AG08395 (cell line): ENCODE measurements at regions not wholly inside any gene's neighbourhood (a gene's known extent, or its start where the extent isn't known, plus 50 kb on each side); places are given as distances from the start of the nearest gene placed in this dataset.
"Not testable (repeated sequence)": the region's sequence is repeated elsewhere in the genome, so short reads cannot be mapped to it uniquely, and the experiment has no call there.

Experiments used
- DNase-seq: peaks from one replicate; pipeline ENCODE4 v3.0.0; 2012; ENCODE audit warnings: mixed read lengths, low spot score

DNA sequence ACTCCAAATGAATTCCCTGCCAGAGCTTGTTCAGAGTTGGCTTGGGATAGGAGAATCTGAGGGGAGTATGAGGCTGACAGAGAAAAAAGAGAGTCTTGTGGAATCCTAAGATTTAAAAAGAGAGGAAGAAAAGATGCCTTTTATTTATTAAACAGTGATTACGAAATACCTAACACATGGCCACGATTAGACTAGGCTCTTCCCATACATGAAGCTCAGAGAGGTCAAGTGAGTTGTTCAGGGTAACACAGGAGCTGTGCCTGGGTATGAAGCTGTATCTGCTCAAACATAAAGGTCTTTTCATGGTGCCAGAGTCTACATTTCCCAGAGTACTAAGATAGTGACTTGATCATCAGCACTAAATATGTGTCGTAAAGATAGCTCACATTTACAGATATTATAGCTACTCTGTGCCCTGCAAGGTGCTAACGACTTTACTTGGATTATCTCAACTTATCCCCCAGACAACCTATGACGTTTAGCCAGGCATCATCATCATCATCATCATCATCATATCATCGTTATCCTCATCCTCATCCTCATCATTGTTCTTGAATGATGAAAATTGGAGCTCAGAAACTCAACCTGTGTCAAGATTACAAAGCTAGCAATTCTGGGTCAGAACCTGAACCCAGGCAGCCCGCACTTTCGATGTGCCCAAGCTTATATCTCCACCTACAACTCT lies 500.8 kb downstream of the NPIPA7 start:
- no peak for DNase-seq

DNA sequence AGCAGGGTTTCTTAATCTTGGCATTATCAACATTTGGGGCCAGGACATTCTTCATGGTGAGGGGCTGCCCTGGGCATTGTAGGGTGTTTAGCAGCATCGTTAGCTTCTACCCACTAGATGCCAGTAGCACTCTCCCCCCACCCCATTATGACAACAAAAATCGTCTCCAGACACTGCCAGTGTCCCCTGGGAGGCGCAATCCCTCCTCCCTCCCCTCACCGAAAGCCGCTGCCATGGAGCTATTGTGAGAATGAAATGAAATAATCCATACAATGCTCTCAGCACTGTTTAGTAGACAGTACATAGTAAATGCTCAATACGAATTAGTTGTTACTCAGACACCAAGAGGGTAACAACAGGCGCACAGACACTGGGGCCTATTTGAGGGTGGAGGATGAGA lies 502.9 kb downstream of the NPIPA7 start:
- DNase-seq = no peak

GRCh38 chr16:16882766-16883165 lies 503.8 kb downstream of the NPIPA7 start:
- DNase-seq = no peak

- DNase-seq = no peak
Observed at GRCh38 chr16:16884451-16884850, 505.5 kb downstream of the NPIPA7 start.

- no peak for DNase-seq
Observed at GRCh38 chr16:16887193-16887592, 508.3 kb downstream of the NPIPA7 start.

DNA sequence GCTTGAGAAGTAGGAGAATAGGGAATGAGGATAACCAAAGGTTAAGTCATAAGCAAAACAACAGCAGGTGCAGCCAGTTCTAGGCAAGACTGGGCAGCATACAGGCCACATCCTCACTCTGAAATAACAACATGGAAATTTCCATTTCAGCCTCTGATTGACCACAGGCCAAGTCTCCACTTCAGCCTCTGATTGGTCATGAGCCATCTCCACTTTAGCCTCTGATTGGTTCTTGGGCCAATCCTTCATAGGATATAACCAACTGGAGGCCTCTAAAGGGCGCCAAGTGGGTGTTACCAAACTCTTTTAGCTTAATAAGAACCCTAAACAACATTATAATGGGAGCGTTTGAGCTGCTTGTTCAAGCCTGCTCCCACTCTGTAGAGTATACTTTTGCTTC lies 512.0 kb downstream of the NPIPA7 start:
- no peak for DNase-seq

- DNase-seq = no peak
Observed at GRCh38 chr16:16904601-16905000, 525.7 kb downstream of the NPIPA7 start.

- no peak for DNase-seq
Observed at GRCh38 chr16:16905850-16906249, 526.9 kb downstream of the NPIPA7 start.

DNA sequence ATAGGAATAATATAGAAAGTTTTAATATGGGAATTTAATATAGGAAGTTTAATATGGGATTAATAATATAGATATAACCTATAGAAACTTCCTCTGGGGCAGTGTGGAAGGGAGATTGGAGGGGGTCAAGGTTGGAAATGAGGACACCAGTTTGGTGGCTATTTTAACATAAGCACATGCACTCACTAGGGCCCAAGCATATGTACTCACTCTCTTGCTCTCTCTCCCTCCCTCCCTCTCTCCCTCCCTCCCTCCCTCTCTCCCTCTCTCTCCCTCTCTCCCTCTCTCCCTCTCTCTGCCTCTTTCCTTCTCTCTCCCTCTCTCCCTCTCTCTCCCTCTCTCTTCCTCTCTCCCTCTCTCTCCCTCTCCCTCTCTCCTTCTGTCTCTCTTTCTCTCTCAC lies 528.1 kb downstream of the NPIPA7 start:
- DNase-seq = no peak

DNA sequence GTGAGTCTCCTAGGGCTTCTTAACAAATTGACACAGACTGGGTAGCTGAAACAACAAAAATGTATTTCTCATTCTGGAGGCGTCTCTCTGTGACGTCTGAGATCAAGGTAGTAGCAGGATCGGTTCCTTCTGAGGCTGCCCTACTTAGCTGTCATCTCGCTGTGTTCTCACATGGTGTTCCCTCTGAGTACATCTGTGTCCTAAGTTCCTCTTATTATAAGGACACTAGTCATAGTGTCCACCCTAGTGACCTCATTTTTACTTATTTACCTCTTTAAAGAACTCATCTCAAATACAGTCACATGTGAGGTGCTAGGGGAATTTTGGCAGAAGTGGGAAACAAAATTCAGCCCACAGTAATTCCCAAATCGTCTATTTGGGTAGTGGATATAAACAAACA lies 529.1 kb downstream of the NPIPA7 start:
- no peak for DNase-seq

DNA sequence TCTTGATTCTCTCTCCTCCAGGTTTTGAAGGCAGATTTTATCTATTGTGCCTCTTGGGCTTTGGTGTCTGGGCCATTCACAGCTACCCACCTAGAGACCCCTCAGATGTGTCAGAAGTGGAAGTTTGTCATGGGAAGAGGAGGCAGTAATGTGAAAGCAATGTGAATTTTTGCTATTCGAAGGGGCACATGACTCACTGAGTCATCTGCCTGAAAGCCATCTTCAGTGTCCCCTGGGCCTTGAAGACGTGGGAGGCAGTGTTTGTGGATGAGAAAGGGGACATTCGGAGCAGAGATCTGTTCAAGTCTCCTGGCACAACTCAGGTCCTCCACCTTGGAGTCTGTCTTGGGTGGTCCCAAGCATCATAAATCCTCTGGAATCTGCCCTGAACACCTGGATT lies 530.2 kb downstream of the NPIPA7 start:
- no peak for DNase-seq

DNA sequence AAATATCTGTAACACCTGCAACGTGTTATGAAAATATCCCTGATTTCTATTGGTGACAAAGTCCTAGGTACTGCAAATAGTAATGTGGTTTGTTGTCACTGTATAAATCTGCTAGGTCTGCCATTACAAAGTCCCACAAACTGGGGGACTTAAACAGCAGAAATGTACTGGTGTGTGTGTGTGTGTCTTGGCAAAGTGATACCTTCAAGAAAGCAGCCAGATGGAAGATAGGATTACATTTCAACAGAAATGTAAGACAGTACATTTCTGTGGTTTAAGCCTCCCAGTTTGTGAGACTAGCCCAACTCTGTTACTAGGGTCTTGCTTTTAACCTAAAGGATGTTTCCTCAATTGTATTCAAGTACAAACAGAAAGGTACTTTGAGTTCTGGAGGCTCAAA lies 531.7 kb downstream of the NPIPA7 start:
- no peak for DNase-seq

DNA sequence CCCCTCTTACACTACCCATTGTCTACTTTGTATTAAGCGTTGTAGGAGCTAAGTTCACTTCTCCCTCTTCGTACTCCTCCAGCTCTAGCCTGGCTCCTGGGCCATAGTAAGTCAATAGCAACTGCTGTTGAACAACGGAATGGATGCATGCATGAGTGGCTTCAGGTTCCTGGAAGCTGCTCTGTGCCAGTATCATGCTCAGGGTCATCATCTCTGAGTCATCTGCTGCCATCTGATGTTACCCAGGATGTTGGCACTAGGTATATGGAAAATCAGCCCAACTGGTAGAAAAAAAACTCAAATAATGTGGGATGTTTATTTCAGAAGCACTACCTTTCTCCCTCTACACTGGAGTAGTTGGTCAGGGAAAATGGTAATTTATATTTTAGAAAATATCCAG lies 536.8 kb downstream of the NPIPA7 start:
- no peak for DNase-seq

DNA sequence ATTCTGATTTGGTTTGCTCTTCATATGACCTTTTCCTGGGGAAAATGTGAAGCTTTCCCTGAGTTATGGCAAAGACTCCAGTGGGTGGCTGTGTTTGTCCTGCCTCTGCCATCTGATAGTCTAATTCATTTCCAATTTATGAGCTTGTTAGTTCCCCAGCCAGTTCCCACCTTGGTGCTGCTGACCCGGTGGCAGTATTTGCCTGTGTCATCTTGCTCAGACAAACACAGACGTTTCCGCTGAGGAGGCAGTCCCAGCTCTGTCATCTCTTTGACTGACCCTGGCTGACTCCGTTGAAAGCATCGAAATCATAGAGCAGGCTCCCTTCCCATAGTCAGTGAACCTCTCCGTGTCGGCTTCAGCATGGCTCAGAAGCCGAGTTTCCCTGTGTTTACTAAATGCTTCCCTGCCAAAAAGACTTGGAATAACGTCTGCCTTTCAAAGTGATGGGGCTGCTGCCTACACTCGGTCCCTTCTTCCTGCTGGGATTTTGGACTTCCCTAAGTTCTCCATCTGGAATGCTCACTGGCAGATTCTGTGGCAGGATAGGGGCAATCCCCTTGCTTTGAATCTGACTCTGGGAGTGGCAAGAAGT lies 538.3 kb downstream of the NPIPA7 start:
- no peak for DNase-seq

DNA sequence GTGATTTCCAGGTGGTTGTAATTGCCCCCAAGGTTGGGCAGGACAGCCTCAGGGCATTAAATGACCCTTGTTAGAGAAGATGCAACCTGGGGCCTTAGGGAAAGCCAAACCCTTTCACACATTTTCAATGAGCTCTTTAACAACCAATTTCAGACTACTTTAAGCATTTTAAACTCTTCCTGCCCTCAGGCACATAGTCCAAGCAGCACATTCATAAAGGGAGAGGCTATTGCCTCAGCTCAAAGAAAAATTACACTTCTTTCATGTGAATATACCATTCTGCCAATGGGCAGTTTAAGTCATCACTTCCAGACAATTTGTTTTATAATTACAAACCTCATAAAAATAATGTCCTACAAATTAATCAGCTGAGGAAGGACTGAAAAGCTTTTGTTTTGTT lies 544.5 kb downstream of the NPIPA7 start:
- DNase-seq = no peak

DNA sequence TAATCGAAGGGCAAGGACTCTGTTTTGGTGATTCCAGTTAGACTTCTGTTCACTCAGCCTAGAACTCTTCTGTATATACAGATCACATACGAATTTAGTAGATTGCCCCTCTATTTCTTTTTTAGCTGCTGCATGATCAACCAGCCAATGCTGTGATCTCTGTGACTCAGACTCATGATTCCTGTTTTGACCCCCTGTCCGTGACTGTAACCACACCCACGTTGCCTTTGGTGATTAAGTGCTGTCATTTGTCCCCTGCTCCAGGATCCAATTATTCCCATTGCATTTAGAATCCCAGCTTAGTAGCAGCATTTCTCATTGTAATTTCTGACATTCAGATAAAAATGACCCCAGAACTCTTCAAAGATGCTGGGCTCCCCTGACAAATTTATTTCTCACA lies 545.7 kb downstream of the NPIPA7 start:
- DNase-seq = no peak

DNA sequence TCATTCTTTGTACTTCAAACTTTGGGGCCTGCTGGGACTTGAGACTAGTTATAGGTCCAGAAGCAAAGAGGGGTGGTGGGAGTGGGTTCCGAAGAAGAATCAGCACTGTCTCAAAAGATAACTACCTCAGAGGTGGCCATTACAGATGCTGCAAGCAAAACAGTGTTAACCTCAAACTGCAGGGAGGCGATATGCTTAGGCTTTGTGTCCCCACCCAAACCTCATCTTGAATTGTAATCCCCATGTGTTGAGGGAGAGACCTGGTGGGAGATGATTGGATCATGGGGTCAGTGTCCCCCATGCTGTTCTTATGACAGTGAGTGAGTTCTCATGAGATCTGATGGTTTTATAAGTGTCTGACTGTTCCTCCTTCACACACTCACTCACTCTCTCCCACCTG lies 545.3 kb downstream of the XYLT1 start:
- no peak for DNase-seq

DNA sequence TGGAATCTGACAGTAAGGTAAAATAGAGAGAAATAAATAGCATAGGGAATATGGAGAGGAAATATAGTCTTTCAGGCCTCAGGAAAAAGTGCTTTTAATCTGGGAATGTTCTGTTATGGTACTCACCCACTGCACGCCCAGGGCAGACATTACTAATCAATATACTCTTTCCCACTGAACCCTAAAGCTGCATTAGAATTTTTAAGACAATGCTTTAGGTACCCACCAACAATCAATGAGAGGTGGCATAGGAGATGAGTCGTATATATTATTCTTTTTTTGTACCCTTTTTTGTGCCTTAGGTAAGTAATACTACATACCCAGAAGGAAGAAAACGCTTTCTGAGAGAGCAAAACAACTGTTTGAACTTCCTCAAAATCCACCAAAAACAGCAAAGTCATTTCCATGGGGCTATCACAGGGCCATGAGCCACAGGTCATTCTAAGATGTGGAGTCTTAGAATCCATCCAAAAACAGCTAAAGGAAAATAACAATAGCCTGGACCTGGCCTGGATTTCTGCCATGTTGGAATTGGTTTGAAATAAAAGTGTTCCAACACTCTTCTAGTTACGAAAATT lies 542.1 kb downstream of the XYLT1 start:
- DNase-seq = no peak

- no peak for DNase-seq
Observed at GRCh38 chr16:16930309-16931000, 540.3 kb downstream of the XYLT1 start.

GRCh38 chr16:16933861-16934260 lies 536.9 kb downstream of the XYLT1 start:
- DNase-seq = no peak

DNA sequence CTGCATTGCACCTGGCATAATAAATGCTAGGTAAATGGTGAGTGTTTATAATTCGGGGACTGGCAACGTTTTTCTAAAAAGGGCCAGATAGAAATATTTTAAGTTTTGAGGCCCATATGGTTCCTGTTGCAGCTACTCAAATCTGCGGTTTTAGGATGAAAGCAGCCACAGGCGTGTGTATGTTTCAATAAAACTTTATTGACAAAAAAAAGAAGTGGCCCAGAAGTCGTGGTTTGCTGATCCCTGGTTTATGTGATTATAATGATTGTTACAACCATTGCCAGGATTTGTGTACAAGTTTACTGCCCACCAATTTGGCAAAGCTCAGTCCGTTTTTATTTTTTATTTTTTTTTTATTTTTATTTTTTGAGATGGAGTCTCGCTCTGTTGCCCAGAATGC lies 536.1 kb downstream of the XYLT1 start:
- no peak for DNase-seq

DNA sequence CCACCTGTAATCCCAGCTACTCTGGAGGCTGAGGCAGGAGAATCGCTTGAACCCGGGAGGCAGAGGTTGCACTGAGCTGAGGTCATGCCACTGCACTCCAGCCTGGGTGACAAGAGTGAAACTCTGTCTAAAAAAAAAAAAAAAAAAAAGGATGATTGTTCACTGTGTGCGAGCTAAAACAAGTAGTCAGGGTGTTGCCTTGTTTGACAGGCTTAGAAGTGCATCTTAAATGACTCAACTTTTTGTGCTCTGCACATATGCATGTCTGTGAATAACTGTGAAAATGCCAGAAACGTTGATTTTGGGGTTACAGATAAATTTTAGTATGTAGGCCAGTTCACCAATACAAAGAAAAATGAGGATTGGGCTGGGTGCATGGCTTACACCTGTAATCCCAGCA lies 534.9 kb downstream of the XYLT1 start:
- DNase-seq = not testable (repeated sequence)

DNA sequence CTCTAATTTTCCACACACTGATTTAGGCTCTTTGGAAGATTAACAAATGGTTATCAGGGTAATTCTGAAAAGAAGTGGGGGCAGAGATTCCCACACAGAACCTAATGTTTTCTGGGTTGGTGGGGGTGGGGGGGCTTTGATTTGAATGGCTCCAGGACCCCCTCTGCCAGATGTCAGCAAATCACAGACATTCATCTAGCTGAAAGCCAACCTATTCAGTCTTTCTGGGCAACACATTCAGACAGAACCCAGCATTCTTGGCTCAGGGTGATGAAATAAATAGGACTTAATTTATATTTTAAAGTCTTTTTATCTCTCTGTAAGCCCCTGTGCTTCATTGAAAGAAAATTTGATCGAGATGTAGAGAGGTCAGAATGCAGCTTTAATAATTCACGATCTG lies 533.2 kb downstream of the XYLT1 start:
- DNase-seq = no peak
